ENCODE measurements at regions not wholly inside any gene's neighbourhood (a gene's known extent, or its start where the extent isn't known, plus 50 kb on each side); places are given as distances from the start of the nearest gene placed in this dataset.
"Not testable (repeated sequence)": the region's sequence is repeated elsewhere in the genome, so short reads cannot be mapped to it uniquely, and the experiment has no call there.

- not testable (repeated sequence) for H3K9me3 ChIP-seq (ENCODE audit: control insufficient read depth in 5 of 5, low read length in 5 of 5); H3K27me3 ChIP-seq (ENCODE audit: control insufficient read depth in 5 of 5, insufficient read depth in 4 of 5, low read length in 5 of 5); H3K9ac ChIP-seq (ENCODE audit: low read length in 5 of 5); H3K27ac ChIP-seq (ENCODE audit: low read depth, low read length); H3K4me3 ChIP-seq (ENCODE audit: low read depth in 1 of 5, low read length in 5 of 5); H3K4me1 ChIP-seq (ENCODE audit: control insufficient read depth in 5 of 5, insufficient read depth in 5 of 5, low read length in 5 of 5); H3K36me3 ChIP-seq (ENCODE audit: control insufficient read depth in 5 of 5, insufficient read depth in 5 of 5, low read length in 5 of 5)
Observed at GRCh38 chr14:105703044-105703665, 176.8 kb downstream of the TMEM121 start.

GRCh38 chr14:105704091-105704490 lies 177.7 kb downstream of the TMEM121 start:
- not testable (repeated sequence) for H3K9ac ChIP-seq (ENCODE audit: low read length in 5 of 5); H3K27ac ChIP-seq (ENCODE audit: low read depth, low read length); H3K9me3 ChIP-seq (ENCODE audit: control insufficient read depth in 5 of 5, low read length in 5 of 5); H3K27me3 ChIP-seq (ENCODE audit: control insufficient read depth in 5 of 5, insufficient read depth in 4 of 5, low read length in 5 of 5); H3K4me1 ChIP-seq (ENCODE audit: control insufficient read depth in 5 of 5, insufficient read depth in 5 of 5, low read length in 5 of 5); H3K36me3 ChIP-seq (ENCODE audit: control insufficient read depth in 5 of 5, insufficient read depth in 5 of 5, low read length in 5 of 5); H3K4me3 ChIP-seq (ENCODE audit: low read depth in 1 of 5, low read length in 5 of 5)

GRCh38 chr14:105704492-105704891 lies 178.1 kb downstream of the TMEM121 start:
- H3K9ac ChIP-seq (ENCODE audit: low read length in 5 of 5); H3K27me3 ChIP-seq (ENCODE audit: control insufficient read depth in 5 of 5, insufficient read depth in 4 of 5, low read length in 5 of 5); H3K36me3 ChIP-seq (ENCODE audit: control insufficient read depth in 5 of 5, insufficient read depth in 5 of 5, low read length in 5 of 5); H3K9me3 ChIP-seq (ENCODE audit: control insufficient read depth in 5 of 5, low read length in 5 of 5); H3K4me3 ChIP-seq (ENCODE audit: low read depth in 1 of 5, low read length in 5 of 5); H3K4me1 ChIP-seq (ENCODE audit: control insufficient read depth in 5 of 5, insufficient read depth in 5 of 5, low read length in 5 of 5); H3K27ac ChIP-seq (ENCODE audit: low read depth, low read length): not testable (repeated sequence)

GRCh38 chr14:105705512-105705861 lies 179.1 kb downstream of the TMEM121 start:
- not testable (repeated sequence) for H3K36me3 ChIP-seq (ENCODE audit: control insufficient read depth in 5 of 5, insufficient read depth in 5 of 5, low read length in 5 of 5); H3K9me3 ChIP-seq (ENCODE audit: control insufficient read depth in 5 of 5, low read length in 5 of 5); H3K4me1 ChIP-seq (ENCODE audit: control insufficient read depth in 5 of 5, insufficient read depth in 5 of 5, low read length in 5 of 5); H3K27me3 ChIP-seq (ENCODE audit: control insufficient read depth in 5 of 5, insufficient read depth in 4 of 5, low read length in 5 of 5); H3K9ac ChIP-seq (ENCODE audit: low read length in 5 of 5); H3K4me3 ChIP-seq (ENCODE audit: low read depth in 1 of 5, low read length in 5 of 5); H3K27ac ChIP-seq (ENCODE audit: low read depth, low read length)

GRCh38 chr14:105705862-105706700 lies 179.7 kb downstream of the TMEM121 start:
- not testable (repeated sequence) for H3K27me3 ChIP-seq (ENCODE audit: control insufficient read depth in 5 of 5, insufficient read depth in 4 of 5, low read length in 5 of 5); H3K27ac ChIP-seq (ENCODE audit: low read depth, low read length); H3K36me3 ChIP-seq (ENCODE audit: control insufficient read depth in 5 of 5, insufficient read depth in 5 of 5, low read length in 5 of 5); H3K9ac ChIP-seq (ENCODE audit: low read length in 5 of 5); H3K4me1 ChIP-seq (ENCODE audit: control insufficient read depth in 5 of 5, insufficient read depth in 5 of 5, low read length in 5 of 5); H3K4me3 ChIP-seq (ENCODE audit: low read depth in 1 of 5, low read length in 5 of 5); H3K9me3 ChIP-seq (ENCODE audit: control insufficient read depth in 5 of 5, low read length in 5 of 5)

- H3K36me3 ChIP-seq (ENCODE audit: control insufficient read depth in 5 of 5, insufficient read depth in 5 of 5, low read length in 5 of 5); H3K9me3 ChIP-seq (ENCODE audit: control insufficient read depth in 5 of 5, low read length in 5 of 5); H3K9ac ChIP-seq (ENCODE audit: low read length in 5 of 5); H3K27me3 ChIP-seq (ENCODE audit: control insufficient read depth in 5 of 5, insufficient read depth in 4 of 5, low read length in 5 of 5); H3K4me3 ChIP-seq (ENCODE audit: low read depth in 1 of 5, low read length in 5 of 5); H3K27ac ChIP-seq (ENCODE audit: low read depth, low read length); H3K4me1 ChIP-seq (ENCODE audit: control insufficient read depth in 5 of 5, insufficient read depth in 5 of 5, low read length in 5 of 5): not testable (repeated sequence)
Observed at GRCh38 chr14:105706701-105707019, 180.3 kb downstream of the TMEM121 start.

GRCh38 chr14:105707099-105707498 lies 180.7 kb downstream of the TMEM121 start:
- not testable (repeated sequence) for H3K9me3 ChIP-seq (ENCODE audit: control insufficient read depth in 5 of 5, low read length in 5 of 5); H3K4me3 ChIP-seq (ENCODE audit: low read depth in 1 of 5, low read length in 5 of 5); H3K27ac ChIP-seq (ENCODE audit: low read depth, low read length); H3K36me3 ChIP-seq (ENCODE audit: control insufficient read depth in 5 of 5, insufficient read depth in 5 of 5, low read length in 5 of 5); H3K27me3 ChIP-seq (ENCODE audit: control insufficient read depth in 5 of 5, insufficient read depth in 4 of 5, low read length in 5 of 5); H3K4me1 ChIP-seq (ENCODE audit: control insufficient read depth in 5 of 5, insufficient read depth in 5 of 5, low read length in 5 of 5); H3K9ac ChIP-seq (ENCODE audit: low read length in 5 of 5)

GRCh38 chr14:105707723-105708151 lies 181.4 kb downstream of the TMEM121 start:
- not testable (repeated sequence) for H3K9me3 ChIP-seq (ENCODE audit: control insufficient read depth in 5 of 5, low read length in 5 of 5); H3K36me3 ChIP-seq (ENCODE audit: control insufficient read depth in 5 of 5, insufficient read depth in 5 of 5, low read length in 5 of 5); H3K9ac ChIP-seq (ENCODE audit: low read length in 5 of 5); H3K4me3 ChIP-seq (ENCODE audit: low read depth in 1 of 5, low read length in 5 of 5); H3K27ac ChIP-seq (ENCODE audit: low read depth, low read length); H3K27me3 ChIP-seq (ENCODE audit: control insufficient read depth in 5 of 5, insufficient read depth in 4 of 5, low read length in 5 of 5); H3K4me1 ChIP-seq (ENCODE audit: control insufficient read depth in 5 of 5, insufficient read depth in 5 of 5, low read length in 5 of 5)

GRCh38 chr14:105708251-105709134 lies 182.1 kb downstream of the TMEM121 start:
- H3K36me3 ChIP-seq (ENCODE audit: control insufficient read depth in 5 of 5, insufficient read depth in 5 of 5, low read length in 5 of 5); H3K9ac ChIP-seq (ENCODE audit: low read length in 5 of 5); H3K9me3 ChIP-seq (ENCODE audit: control insufficient read depth in 5 of 5, low read length in 5 of 5); H3K27me3 ChIP-seq (ENCODE audit: control insufficient read depth in 5 of 5, insufficient read depth in 4 of 5, low read length in 5 of 5); H3K4me3 ChIP-seq (ENCODE audit: low read depth in 1 of 5, low read length in 5 of 5); H3K27ac ChIP-seq (ENCODE audit: low read depth, low read length); H3K4me1 ChIP-seq (ENCODE audit: control insufficient read depth in 5 of 5, insufficient read depth in 5 of 5, low read length in 5 of 5): not testable (repeated sequence)
